ENCODE measurements at regions not wholly inside any gene's neighbourhood (a gene's known extent, or its start where the extent isn't known, plus 50 kb on each side); places are given as distances from the start of the nearest gene placed in this dataset.

DNA sequence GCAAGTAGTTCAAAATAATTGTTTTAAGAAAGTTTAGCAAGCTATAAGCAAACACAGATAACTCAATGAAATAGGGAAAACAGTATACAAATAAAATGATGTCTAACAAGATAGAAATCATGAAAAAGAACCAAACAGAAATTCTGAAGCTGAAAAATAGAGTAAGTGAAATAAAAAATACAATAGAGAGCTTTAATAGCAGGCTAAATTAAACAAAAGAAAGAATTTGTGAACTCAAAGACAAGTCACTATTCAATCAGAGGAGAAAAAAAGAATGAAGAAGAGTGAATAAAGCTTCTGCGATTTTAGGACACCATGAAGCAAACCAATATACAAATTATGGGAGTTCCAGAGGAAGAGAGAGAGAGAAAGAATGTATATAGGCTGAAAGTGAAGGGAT, 576.8 kb downstream of the STK39 start:
- ATAC-seq = no peak
- no peak for TF ChIP-seq ZNF70 (CRISPR knock-in tag; IDR thresholded peaks at IDR 0.05)
- no peak for TF ChIP-seq GLIS3 (CRISPR knock-in tag; IDR thresholded peaks at IDR 0.05)
- no peak for TF ChIP-seq ZNF565 (CRISPR knock-in tag; conservative IDR thresholded peaks at IDR 0.05; ENCODE audit: low read depth)
- TF ChIP-seq ZNF8 (CRISPR knock-in tag; IDR thresholded peaks at IDR 0.05) = no peak
- TF ChIP-seq TOX (CRISPR knock-in tag; IDR thresholded peaks at IDR 0.05; ENCODE audit: borderline replicate concordance) = no peak
- no peak for TF ChIP-seq ZFP30 (CRISPR knock-in tag; IDR thresholded peaks at IDR 0.05)
- no peak for TF ChIP-seq TCF4 (CRISPR knock-in tag; IDR thresholded peaks at IDR 0.05; ENCODE audit: borderline replicate concordance)
- no peak for TF ChIP-seq PPARA (CRISPR knock-in tag; IDR thresholded peaks at IDR 0.05; ENCODE audit: borderline replicate concordance)
- no peak for TF ChIP-seq ESRRG (CRISPR knock-in tag; IDR thresholded peaks at IDR 0.05)
- TF ChIP-seq, protein P1, sequence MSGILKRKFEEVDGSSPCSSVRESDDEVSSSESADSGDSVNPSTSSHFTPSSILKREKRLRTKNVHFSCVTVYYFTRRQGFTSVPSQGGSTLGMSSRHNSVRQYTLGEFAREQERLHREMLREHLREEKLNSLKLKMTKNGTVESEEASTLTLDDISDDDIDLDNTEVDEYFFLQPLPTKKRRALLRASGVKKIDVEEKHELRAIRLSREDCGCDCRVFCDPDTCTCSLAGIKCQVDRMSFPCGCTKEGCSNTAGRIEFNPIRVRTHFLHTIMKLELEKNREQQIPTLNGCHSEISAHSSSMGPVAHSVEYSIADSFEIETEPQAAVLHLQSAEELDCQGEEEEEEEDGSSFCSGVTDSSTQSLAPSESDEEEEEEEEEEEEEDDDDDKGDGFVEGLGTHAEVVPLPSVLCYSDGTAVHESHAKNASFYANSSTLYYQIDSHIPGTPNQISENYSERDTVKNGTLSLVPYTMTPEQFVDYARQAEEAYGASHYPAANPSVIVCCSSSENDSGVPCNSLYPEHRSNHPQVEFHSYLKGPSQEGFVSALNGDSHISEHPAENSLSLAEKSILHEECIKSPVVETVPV (CRISPR knock-in tag; IDR thresholded peaks at IDR 0.05) = no peak
- TF ChIP-seq BACH2 (CRISPR knock-in tag; IDR thresholded peaks at IDR 0.05; ENCODE audit: borderline replicate concordance) = no peak
- TF ChIP-seq ZFP3 (CRISPR knock-in tag; IDR thresholded peaks at IDR 0.05) = no peak
- no peak for TF ChIP-seq ZC3H10 (CRISPR knock-in tag; IDR thresholded peaks at IDR 0.05)
- no peak for TF ChIP-seq SNAI2 (CRISPR knock-in tag; IDR thresholded peaks at IDR 0.05)
- TF ChIP-seq ISL1 (CRISPR knock-in tag; IDR thresholded peaks at IDR 0.05) = no peak
- TF ChIP-seq, protein P2, sequence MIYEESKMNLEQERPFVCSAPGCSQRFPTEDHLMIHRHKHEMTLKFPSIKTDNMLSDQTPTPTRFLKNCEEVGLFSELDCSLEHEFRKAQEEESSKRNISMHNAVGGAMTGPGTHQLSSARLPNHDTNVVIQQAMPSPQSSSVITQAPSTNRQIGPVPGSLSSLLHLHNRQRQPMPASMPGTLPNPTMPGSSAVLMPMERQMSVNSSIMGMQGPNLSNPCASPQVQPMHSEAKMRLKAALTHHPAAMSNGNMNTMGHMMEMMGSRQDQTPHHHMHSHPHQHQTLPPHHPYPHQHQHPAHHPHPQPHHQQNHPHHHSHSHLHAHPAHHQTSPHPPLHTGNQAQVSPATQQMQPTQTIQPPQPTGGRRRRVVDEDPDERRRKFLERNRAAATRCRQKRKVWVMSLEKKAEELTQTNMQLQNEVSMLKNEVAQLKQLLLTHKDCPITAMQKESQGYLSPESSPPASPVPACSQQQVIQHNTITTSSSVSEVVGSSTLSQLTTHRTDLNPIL (CRISPR knock-in tag; IDR thresholded peaks at IDR 0.05; ENCODE audit: low read depth) = no peak
- TF ChIP-seq, protein P3, sequence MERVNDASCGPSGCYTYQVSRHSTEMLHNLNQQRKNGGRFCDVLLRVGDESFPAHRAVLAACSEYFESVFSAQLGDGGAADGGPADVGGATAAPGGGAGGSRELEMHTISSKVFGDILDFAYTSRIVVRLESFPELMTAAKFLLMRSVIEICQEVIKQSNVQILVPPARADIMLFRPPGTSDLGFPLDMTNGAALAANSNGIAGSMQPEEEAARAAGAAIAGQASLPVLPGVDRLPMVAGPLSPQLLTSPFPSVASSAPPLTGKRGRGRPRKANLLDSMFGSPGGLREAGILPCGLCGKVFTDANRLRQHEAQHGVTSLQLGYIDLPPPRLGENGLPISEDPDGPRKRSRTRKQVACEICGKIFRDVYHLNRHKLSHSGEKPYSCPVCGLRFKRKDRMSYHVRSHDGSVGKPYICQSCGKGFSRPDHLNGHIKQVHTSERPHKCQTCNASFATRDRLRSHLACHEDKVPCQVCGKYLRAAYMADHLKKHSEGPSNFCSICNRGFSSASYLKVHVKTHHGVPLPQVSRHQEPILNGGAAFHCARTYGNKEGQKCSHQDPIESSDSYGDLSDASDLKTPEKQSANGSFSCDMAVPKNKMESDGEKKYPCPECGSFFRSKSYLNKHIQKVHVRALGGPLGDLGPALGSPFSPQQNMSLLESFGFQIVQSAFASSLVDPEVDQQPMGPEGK (CRISPR knock-in tag; IDR thresholded peaks at IDR 0.05; ENCODE audit: borderline replicate concordance) = no peak
- no peak for TF ChIP-seq CSDC2 (CRISPR knock-in tag; IDR thresholded peaks at IDR 0.05)
- no peak for TF ChIP-seq OSR1 (CRISPR knock-in tag; IDR thresholded peaks at IDR 0.05)
- TF ChIP-seq ARNTL (CRISPR knock-in tag; IDR thresholded peaks at IDR 0.05; ENCODE audit: borderline replicate concordance, low read depth) = no peak

DNA sequence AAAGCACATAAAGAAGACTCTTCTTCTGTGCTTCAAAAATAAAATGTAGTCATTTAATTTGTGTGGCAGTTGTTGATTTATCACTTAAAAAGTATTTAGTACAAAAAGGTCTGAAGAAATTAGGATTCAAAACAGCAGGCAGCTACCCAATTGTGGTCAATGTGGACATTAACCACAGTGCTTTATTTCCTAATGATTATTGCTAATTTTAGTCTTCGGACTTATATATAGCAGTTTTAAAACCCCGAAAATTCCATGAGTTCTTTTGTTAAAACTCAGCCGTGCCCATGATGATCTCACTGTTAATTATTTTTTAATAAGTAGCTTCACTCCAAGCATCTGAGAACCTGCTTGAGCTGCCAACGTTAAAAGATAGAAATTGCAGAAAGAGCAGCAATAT, 594.3 kb downstream of the STK39 start:
- no peak for TF ChIP-seq CSDC2 (CRISPR knock-in tag; IDR thresholded peaks at IDR 0.05)
- no peak for TF ChIP-seq ESRRG (CRISPR knock-in tag; IDR thresholded peaks at IDR 0.05)
- TF ChIP-seq, protein P1 (CRISPR knock-in tag; IDR thresholded peaks at IDR 0.05) = no peak
- TF ChIP-seq, protein P3 (CRISPR knock-in tag; IDR thresholded peaks at IDR 0.05; ENCODE audit: borderline replicate concordance) = no peak
- no peak for TF ChIP-seq ZFP30 (CRISPR knock-in tag; IDR thresholded peaks at IDR 0.05)
- TF ChIP-seq, protein P2 (CRISPR knock-in tag; IDR thresholded peaks at IDR 0.05; ENCODE audit: low read depth) = no peak
- TF ChIP-seq ISL1 (CRISPR knock-in tag; IDR thresholded peaks at IDR 0.05) = no peak
- TF ChIP-seq, protein P4, sequence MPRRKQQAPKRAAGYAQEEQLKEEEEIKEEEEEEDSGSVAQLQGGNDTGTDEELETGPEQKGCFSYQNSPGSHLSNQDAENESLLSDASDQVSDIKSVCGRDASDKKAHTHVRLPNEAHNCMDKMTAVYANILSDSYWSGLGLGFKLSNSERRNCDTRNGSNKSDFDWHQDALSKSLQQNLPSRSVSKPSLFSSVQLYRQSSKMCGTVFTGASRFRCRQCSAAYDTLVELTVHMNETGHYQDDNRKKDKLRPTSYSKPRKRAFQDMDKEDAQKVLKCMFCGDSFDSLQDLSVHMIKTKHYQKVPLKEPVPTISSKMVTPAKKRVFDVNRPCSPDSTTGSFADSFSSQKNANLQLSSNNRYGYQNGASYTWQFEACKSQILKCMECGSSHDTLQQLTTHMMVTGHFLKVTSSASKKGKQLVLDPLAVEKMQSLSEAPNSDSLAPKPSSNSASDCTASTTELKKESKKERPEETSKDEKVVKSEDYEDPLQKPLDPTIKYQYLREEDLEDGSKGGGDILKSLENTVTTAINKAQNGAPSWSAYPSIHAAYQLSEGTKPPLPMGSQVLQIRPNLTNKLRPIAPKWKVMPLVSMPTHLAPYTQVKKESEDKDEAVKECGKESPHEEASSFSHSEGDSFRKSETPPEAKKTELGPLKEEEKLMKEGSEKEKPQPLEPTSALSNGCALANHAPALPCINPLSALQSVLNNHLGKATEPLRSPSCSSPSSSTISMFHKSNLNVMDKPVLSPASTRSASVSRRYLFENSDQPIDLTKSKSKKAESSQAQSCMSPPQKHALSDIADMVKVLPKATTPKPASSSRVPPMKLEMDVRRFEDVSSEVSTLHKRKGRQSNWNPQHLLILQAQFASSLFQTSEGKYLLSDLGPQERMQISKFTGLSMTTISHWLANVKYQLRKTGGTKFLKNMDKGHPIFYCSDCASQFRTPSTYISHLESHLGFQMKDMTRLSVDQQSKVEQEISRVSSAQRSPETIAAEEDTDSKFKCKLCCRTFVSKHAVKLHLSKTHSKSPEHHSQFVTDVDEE (CRISPR knock-in tag; IDR thresholded peaks at IDR 0.05) = no peak
- no peak for TF ChIP-seq ZNF70 (CRISPR knock-in tag; IDR thresholded peaks at IDR 0.05)
- TF ChIP-seq ZC3H10 (CRISPR knock-in tag; IDR thresholded peaks at IDR 0.05) = no peak
- no peak for TF ChIP-seq GLIS3 (CRISPR knock-in tag; IDR thresholded peaks at IDR 0.05)
- ATAC-seq = no peak

All from SK-N-SH treated with all-trans-retinoic acid at 6 μM for 48 hours (cell line).